Mesenchymal stem cell (in vitro differentiated cells and primary cell): ENCODE measurements at regions not wholly inside any gene's neighbourhood (a gene's known extent, or its start where the extent isn't known, plus 50 kb on each side); places are given as distances from the start of the nearest gene placed in this dataset.
A peak's percentile ranks its signal among the peaks of the same experiment; 100 is the strongest.

Source experiments
- DNase-seq: peaks from one replicate; pipeline ENCODE4 v3.0.0-alpha.2; 2013
- H2AFZ ChIP-seq: one replicate; pipeline ENCODE4 v1.6.1; 2013; ENCODE audit warnings: low read depth, mild to moderate bottlenecking, control low read depth, inconsistent platforms, low read length, moderate library complexity
- H2AK5ac ChIP-seq: 2 replicates; pipeline ENCODE4 v1.6.1; 2013; ENCODE audit warnings: low read length, moderate library complexity, mild to moderate bottlenecking, inconsistent platforms; ENCODE audit not compliant: severe bottlenecking
- H2BK120ac ChIP-seq: one replicate; pipeline ENCODE4 v1.6.1; 2013; ENCODE audit warnings: low read depth, mild to moderate bottlenecking, inconsistent platforms, low read length, moderate library complexity
- H2BK12ac ChIP-seq, 2 experiments: one replicate each; pipeline ENCODE4 v1.6.1; 2013; ENCODE audit warnings: inconsistent platforms in 2 of 2, low read length in 2 of 2, mild to moderate bottlenecking in 2 of 2, moderate library complexity in 2 of 2, control low read depth in 1 of 2
- H2BK15ac ChIP-seq: one replicate; pipeline ENCODE4 v1.6.1; 2013; ENCODE audit warnings: mild to moderate bottlenecking, low read depth, inconsistent platforms; ENCODE audit not compliant: poor library complexity, severe bottlenecking
- H2BK5ac ChIP-seq: 2 replicates; pipeline ENCODE4 v1.6.1; 2013; ENCODE audit warnings: low read depth, mild to moderate bottlenecking, low read length, control low read depth, inconsistent platforms; ENCODE audit not compliant: poor library complexity, severe bottlenecking
- H3K14ac ChIP-seq, 2 experiments: one replicate each; pipeline ENCODE4 v1.6.1; 2013; ENCODE audit warnings: inconsistent platforms in 2 of 2, low read length in 2 of 2, control low read depth in 1 of 2, mild to moderate bottlenecking in 1 of 2, moderate library complexity in 1 of 2
- H3K18ac ChIP-seq, 2 experiments: one replicate each; pipeline ENCODE4 v1.6.1; 2013; ENCODE audit warnings: inconsistent platforms in 2 of 2, low read length in 2 of 2, control low read depth in 1 of 2, low read depth in 1 of 2, mild to moderate bottlenecking in 1 of 2
- H3K23ac ChIP-seq, 2 experiments: one replicate each; pipeline ENCODE4 v1.6.1; 2013; ENCODE audit warnings: inconsistent platforms in 2 of 2, low read length in 2 of 2, mild to moderate bottlenecking in 2 of 2, moderate library complexity in 2 of 2, control low read depth in 1 of 2
- H3K27ac ChIP-seq: 2 replicates; pipeline ENCODE4 v1.5.1; 2013; ENCODE audit warnings: mild to moderate bottlenecking, moderate library complexity, low read length, control low read depth, inconsistent platforms; ENCODE audit not compliant: poor library complexity, severe bottlenecking
- H3K27me3 ChIP-seq, 2 experiments: 2 replicates each; pipeline versions ENCODE4 v1.6.1 to v1.7.0; 2013; ENCODE audit warnings: low read length in 2 of 2, mild to moderate bottlenecking in 2 of 2, moderate library complexity in 2 of 2, control low read depth in 1 of 2, inconsistent platforms in 1 of 2; ENCODE audit not compliant: control insufficient read depth in 1 of 2, insufficient read depth in 1 of 2
- H3K36me3 ChIP-seq, 2 experiments: 2 replicates each; pipeline versions ENCODE4 v1.6.1 to v1.7.0; 2013; ENCODE audit warnings: low read length in 2 of 2, control low read depth in 1 of 2, inconsistent platforms in 1 of 2, low read depth in 1 of 2, mild to moderate bottlenecking in 1 of 2; ENCODE audit not compliant: insufficient read depth in 2 of 2, control insufficient read depth in 1 of 2
- H3K4ac ChIP-seq, 2 experiments: one replicate each; pipeline ENCODE4 v1.6.1; 2013; ENCODE audit warnings: inconsistent platforms in 2 of 2, low read length in 2 of 2, mild to moderate bottlenecking in 2 of 2, moderate library complexity in 2 of 2, control low read depth in 1 of 2, low read depth in 1 of 2
- H3K4me1 ChIP-seq: 2 replicates; pipeline ENCODE4 v1.6.1; 2013; ENCODE audit warnings: low read depth, low read length, control low read depth; ENCODE audit not compliant: control insufficient read depth, insufficient read depth
- H3K4me2 ChIP-seq: 2 replicates; pipeline ENCODE4 v1.6.1; 2013; ENCODE audit warnings: low read length, mild to moderate bottlenecking, inconsistent platforms; ENCODE audit not compliant: poor library complexity, severe bottlenecking
- H3K4me3 ChIP-seq, 2 experiments: 2 replicates each; pipeline versions ENCODE4 v1.5.1 to v1.7.0; 2013; ENCODE audit warnings: low read length in 2 of 2, mild to moderate bottlenecking in 2 of 2, control low read depth in 1 of 2, low read depth in 1 of 2; ENCODE audit not compliant: insufficient read depth in 1 of 2
- H3K79me1 ChIP-seq: replicated peaks from 2 replicates; pipeline ENCODE4 v1.6.1; 2013; ENCODE audit warnings: mild to moderate bottlenecking, control low read depth, low read length, inconsistent platforms; ENCODE audit not compliant: poor library complexity, severe bottlenecking
- H3K9ac ChIP-seq: 2 replicates; pipeline ENCODE4 v1.7.0; 2013; ENCODE audit warnings: mild to moderate bottlenecking, low read length, moderate library complexity
- H3K9me3 ChIP-seq: 2 replicates; pipeline ENCODE4 v1.7.0; 2013; ENCODE audit warnings: mild to moderate bottlenecking, low read length; ENCODE audit not compliant: control insufficient read depth
- H4K8ac ChIP-seq: one replicate; pipeline ENCODE4 v1.6.1; 2013; ENCODE audit warnings: inconsistent platforms, mild to moderate bottlenecking, low read length, moderate library complexity
- H4K91ac ChIP-seq: one replicate; pipeline ENCODE4 v1.6.1; 2013; ENCODE audit warnings: mild to moderate bottlenecking, low read length, inconsistent platforms
- WGBS: methylation state at CpG from one replicate; pipeline ENCODE4 v1.1.7; 2013; ENCODE audit warnings: mixed read lengths; 5-methylcytosine and 5-hydroxymethylcytosine counted together

DNA sequence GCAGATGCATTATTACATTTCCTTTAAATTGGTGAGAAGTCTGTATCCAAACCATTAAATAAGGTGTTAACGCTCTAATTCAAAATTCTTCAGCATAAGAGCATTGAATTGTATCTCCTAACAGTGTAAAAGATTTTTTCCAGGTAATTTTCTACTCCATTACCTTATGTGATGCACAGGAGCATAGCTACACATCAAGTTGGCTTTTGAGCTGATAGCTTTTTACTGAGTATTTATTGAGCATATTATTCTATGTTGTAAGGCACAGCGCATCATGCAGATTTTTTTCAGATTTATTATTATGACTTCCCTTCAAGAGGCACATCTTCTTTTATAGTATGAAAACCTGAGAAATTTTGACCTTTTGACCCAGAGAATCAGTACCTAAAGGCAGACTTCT lies 270.7 kb upstream of the MIR17HG start:
- Histone ChIP-seq H3K27me3 (no peaks in the 10 kb centered on the region), H2AFZ (no peak overlapping the region), H3K9me3 (no peaks in the 10 kb centered on the region), H4K91ac (no peak overlapping the region), H3K4me3 (no peak overlapping the region), H3K23ac (no peak overlapping the region), H3K4me1 (no peaks in the 10 kb centered on the region), H3K79me1 (no peaks in the 10 kb centered on the region), H2BK15ac (no peak overlapping the region), H3K36me3 (no peaks in the 10 kb centered on the region), H3K4me2 (no peak overlapping the region), H3K14ac (no peak overlapping the region), H2BK120ac (no peak overlapping the region), H2AK5ac (no peak overlapping the region), H3K4ac (no peak overlapping the region), H3K18ac (no peak overlapping the region), H2BK12ac (no peak overlapping the region), H3K27ac (no peak overlapping the region), H3K9ac (no peak overlapping the region), H2BK5ac (no peak overlapping the region), H4K8ac (no peak overlapping the region)
- no peak for DNase-seq
- no CpG with 5 or more reads among the region's 2 CpGs for WGBS

- Histone ChIP-seq H3K14ac (no peak overlapping the region), H3K4me1 (no peaks in the 10 kb centered on the region), H2BK12ac (no peak overlapping the region), H3K79me1 (no peaks in the 10 kb centered on the region), H2BK5ac (no peak overlapping the region), H3K9ac (no peak overlapping the region), H3K18ac (no peak overlapping the region), H4K8ac (no peak overlapping the region), H3K27ac (no peak overlapping the region), H3K4me3 (no peak overlapping the region), H2BK15ac (no peak overlapping the region), H3K9me3 (no peaks in the 10 kb centered on the region), H3K4me2 (no peak overlapping the region), H3K27me3 (no peaks in the 10 kb centered on the region), H2BK120ac (no peak overlapping the region), H4K91ac (no peak overlapping the region), H3K4ac (no peak overlapping the region), H2AFZ (no peak overlapping the region), H3K23ac (no peak overlapping the region), H2AK5ac (no peak overlapping the region), H3K36me3 (no peaks in the 10 kb centered on the region)
- 37% methylated on average over 2 of the region's 4 CpGs for WGBS
- peak; percentile 26 for DNase-seq
Measured at GRCh38 chr13:91078093-91078679, 269.3 kb upstream of the MIR17HG start.

DNA sequence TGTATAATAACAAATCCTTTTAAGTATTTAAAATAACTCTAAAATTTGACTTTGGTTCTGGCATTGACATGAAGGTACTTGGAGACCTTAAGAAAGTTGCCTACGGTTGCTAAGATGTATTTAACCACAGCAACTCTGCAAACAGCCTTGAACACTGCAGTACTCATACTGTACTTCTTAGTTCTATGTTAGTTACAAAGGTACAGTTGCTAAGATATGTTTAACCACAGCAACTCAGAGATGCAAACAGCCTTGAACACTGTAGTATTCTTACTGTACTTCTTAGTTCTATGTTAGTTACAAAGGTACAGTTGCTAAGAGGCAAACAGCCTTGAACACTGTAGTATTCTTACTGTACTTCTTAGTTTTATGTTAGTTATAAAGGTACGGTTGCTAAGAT lies 268.3 kb upstream of the MIR17HG start:
- no CpG with 5 or more reads among the region's 2 CpGs for WGBS
- no peak overlapping the region for H3K27ac ChIP-seq
- no peak overlapping the region for H3K4me3 ChIP-seq
- no peak overlapping the region for H2AK5ac ChIP-seq
- no peak overlapping the region for H3K4me2 ChIP-seq
- H4K8ac ChIP-seq, result no peak overlapping the region
- H2AFZ ChIP-seq, result no peak overlapping the region
- H2BK12ac ChIP-seq, result no peak overlapping the region
- no peak overlapping the region for H3K23ac ChIP-seq
- no peak overlapping the region for H2BK5ac ChIP-seq
- H3K4me1 ChIP-seq, result no peaks in the 10 kb centered on the region
- H4K91ac ChIP-seq, result no peak overlapping the region
- H3K27me3 ChIP-seq, result no peaks in the 10 kb centered on the region
- H3K79me1 ChIP-seq, result no peaks in the 10 kb centered on the region
- no peak overlapping the region for H3K4ac ChIP-seq
- H3K18ac ChIP-seq, result no peak overlapping the region
- no peak for DNase-seq
- no peak overlapping the region for H2BK15ac ChIP-seq
- H3K9ac ChIP-seq, result no peak overlapping the region
- no peak overlapping the region for H3K14ac ChIP-seq
- H3K9me3 ChIP-seq, result no peaks in the 10 kb centered on the region
- no peak overlapping the region for H2BK120ac ChIP-seq
- H3K36me3 ChIP-seq, result no peaks in the 10 kb centered on the region

- Histone ChIP-seq H3K9ac (no peak overlapping the region), H2BK120ac (no peak overlapping the region), H2AFZ (no peak overlapping the region), H3K79me1 (no peaks in the 10 kb centered on the region), H3K23ac (no peak overlapping the region), H2AK5ac (no peak overlapping the region), H3K14ac (no peak overlapping the region), H3K27me3 (no peaks in the 10 kb centered on the region), H3K4me1 (no peaks in the 10 kb centered on the region), H3K27ac (no peak overlapping the region), H2BK15ac (no peak overlapping the region), H3K9me3 (no peaks in the 10 kb centered on the region), H2BK12ac (no peak overlapping the region), H3K18ac (no peak overlapping the region), H4K8ac (no peak overlapping the region), H4K91ac (no peak overlapping the region), H3K36me3 (no peaks in the 10 kb centered on the region), H3K4ac (no peak overlapping the region), H2BK5ac (no peak overlapping the region), H3K4me2 (no peak overlapping the region), H3K4me3 (no peak overlapping the region)
- WGBS, result 48% methylated on average over 1 of the region's 1 CpG
- no peak for DNase-seq
Measured at GRCh38 chr13:91085127-91085526, 262.4 kb upstream of the MIR17HG start.
